Neural progenitor cell (in vitro differentiated cells): ENCODE measurements at regions not wholly inside any gene's neighbourhood (a gene's known extent, or its start where the extent isn't known, plus 50 kb on each side); places are given as distances from the start of the nearest gene placed in this dataset.

Experiments
- DNase-seq: peaks from one replicate; pipeline ENCODE4 v3.0.0-alpha.2; 2016; ENCODE audit warnings: low spot score
- H2AFZ ChIP-seq: fragments of 200-600 bp; sonication (generic); replicated peaks from 2 replicates; pipeline ENCODE4 v1.6.1; 2016; ENCODE audit warnings: antibody characterized with exemption
- H3F3A ChIP-seq: fragments of 200-600 bp; sonication (generic); 2 replicates; pipeline ENCODE4 v1.6.1; 2016; ENCODE audit warnings: antibody characterized with exemption, low read depth
- H3K27ac ChIP-seq: fragments of 200-600 bp; sonication (generic); 2 replicates; pipeline ENCODE4 v1.5.1; 2016; ENCODE audit warnings: mild to moderate bottlenecking
- H3K27me3 ChIP-seq: fragments of 200-600 bp; sonication (generic); 2 replicates; pipeline ENCODE4 v1.6.1; 2016; ENCODE audit warnings: mild to moderate bottlenecking, moderate library complexity
- H3K36me3 ChIP-seq: fragments of 200-600 bp; sonication (generic); 2 replicates; pipeline ENCODE4 v1.5.1; 2016
- H3K4me1 ChIP-seq: fragments of 200-600 bp; sonication (generic); 2 replicates; pipeline ENCODE4 v1.6.1; 2016; ENCODE audit warnings: mixed run types
- H3K4me2 ChIP-seq: fragments of 200-600 bp; sonication (generic); 2 replicates; pipeline ENCODE4 v1.6.1; 2016
- H3K4me3 ChIP-seq: fragments of 200-600 bp; sonication (generic); 2 replicates; pipeline ENCODE4 v1.5.1; 2016
- H3K79me2 ChIP-seq: fragments of 200-600 bp; sonication (generic); 2 replicates; pipeline ENCODE4 v1.6.1; 2016; ENCODE audit warnings: low read depth
- H3K9ac ChIP-seq: fragments of 200-600 bp; sonication (generic); 2 replicates; pipeline ENCODE4 v1.6.1; 2016
- H3K9me3 ChIP-seq: fragments of 200-600 bp; sonication (generic); 2 replicates; pipeline ENCODE4 v1.5.1; 2016; ENCODE audit warnings: low read depth
- H4K20me1 ChIP-seq: fragments of 200-600 bp; sonication (generic); 2 replicates; pipeline ENCODE4 v1.6.1; 2016; ENCODE audit warnings: low read depth
- H3K27ac Mint-ChIP-seq: 3 replicates; pipeline ENCODE4 v1.8.0; 2021; ENCODE audit warnings: mixed read lengths
- H3K27me3 Mint-ChIP-seq: 2 replicates; pipeline ENCODE4 v1.8.0; 2022; ENCODE audit warnings: low read depth, mild to moderate bottlenecking, inconsistent platforms, moderate library complexity, mixed read lengths; ENCODE audit not compliant: insufficient read depth
- H3K36me3 Mint-ChIP-seq: 3 replicates; pipeline ENCODE4 v1.8.0; 2021; ENCODE audit warnings: mixed read lengths
- H3K4me1 Mint-ChIP-seq: 3 replicates; pipeline ENCODE4 v1.8.0; 2021; ENCODE audit warnings: mixed read lengths
- H3K4me3 Mint-ChIP-seq: 3 replicates; pipeline ENCODE4 v1.8.0; 2021; ENCODE audit warnings: mild to moderate bottlenecking, moderate library complexity, mixed read lengths
- H3K9me3 Mint-ChIP-seq: 3 replicates; pipeline ENCODE4 v1.8.0; 2020; ENCODE audit warnings: mixed read lengths
- CTCF ChIP-seq: fragments of 200-600 bp; sonication (generic); IDR thresholded peaks from 2 replicates; pipeline ENCODE4 v1.5.1; 2017; ENCODE audit warnings: antibody characterized with exemption, mild to moderate bottlenecking
- EZH2 ChIP-seq: fragments of 200-600 bp; sonication (generic); IDR thresholded peaks from 2 replicates; pipeline ENCODE4 v1.6.1; 2017; ENCODE audit warnings: antibody characterized with exemption, mild to moderate bottlenecking, moderate library complexity
- EZH2phosphoT487 ChIP-seq: fragments of 200-600 bp; sonication (generic); IDR thresholded peaks from 2 replicates; pipeline ENCODE4 v1.6.1; 2017; ENCODE audit warnings: antibody characterized with exemption

- Histone ChIP-seq H3K36me3 (no peaks in the 10 kb centered on the region), H4K20me1 (no peaks in the 10 kb centered on the region), H3F3A (peaks cover 54% of the 10 kb centered on the region), H3K79me2 (no peaks in the 10 kb centered on the region), H3K4me3 (no peak overlapping the region), H2AFZ (peak overlapping the region; percentile 11), H3K27ac (peak overlapping the region; percentile 8), H3K9ac (no peak overlapping the region), H3K4me1 (peaks cover 76% of the 10 kb centered on the region), H3K27me3 (no peaks in the 10 kb centered on the region), H3K4me2 (peak overlapping the region; percentile 21), H3K9me3 (no peaks in the 10 kb centered on the region)
- Mint-ChIP-seq H3K27me3 (no peaks in the 10 kb centered on the region), H3K4me1 (peaks cover 78% of the 10 kb centered on the region), H3K36me3 (peaks cover 2% of the 10 kb centered on the region), H3K9me3 (no peaks in the 10 kb centered on the region), H3K4me3 (no peak overlapping the region), H3K27ac (no peak overlapping the region)
- TF ChIP-seq CTCF = no peak
- no peak for TF ChIP-seq EZH2
- no peak for TF ChIP-seq EZH2phosphoT487
- no peak for DNase-seq
These were observed 277.7 kb downstream of the NR2F1-AS1 start for GRCh38 chr5:93303291-93303691.

DNA sequence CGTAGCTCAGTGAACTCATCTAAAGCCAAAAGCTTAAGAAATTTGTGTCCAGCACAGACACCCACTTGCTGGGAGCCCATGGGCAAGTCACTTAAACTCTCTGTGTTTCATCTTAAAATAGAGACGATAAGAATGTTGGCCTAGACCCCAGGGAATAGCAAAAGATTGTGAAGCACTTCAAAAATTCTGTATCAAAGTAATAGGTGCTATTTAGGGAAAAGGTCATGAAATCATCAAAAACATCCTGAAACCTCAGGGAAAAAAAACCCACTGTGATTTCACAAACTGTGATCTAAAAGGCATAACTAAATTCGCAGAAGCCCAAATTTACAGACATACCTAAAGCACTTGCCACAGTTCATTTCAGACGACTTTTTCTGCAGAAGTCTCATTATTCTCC, 278.3 kb downstream of the NR2F1-AS1 start:
- Mint-ChIP-seq H3K27ac (peak overlapping the region; percentile 89), H3K9me3 (no peaks in the 10 kb centered on the region), H3K36me3 (peaks cover 2% of the 10 kb centered on the region), H3K4me1 (peaks cover 82% of the 10 kb centered on the region), H3K27me3 (no peaks in the 10 kb centered on the region), H3K4me3 (no peak overlapping the region)
- H3K27ac ChIP-seq = peak overlapping the region; percentile 8
- no peaks in the 10 kb centered on the region for H4K20me1 ChIP-seq
- no peak overlapping the region for H3K9ac ChIP-seq
- no peaks in the 10 kb centered on the region for H3K27me3 ChIP-seq
- H3K4me2 ChIP-seq = peak overlapping the region; percentile 21
- H3K4me1 ChIP-seq = peaks cover 79% of the 10 kb centered on the region
- no peak for DNase-seq
- TF ChIP-seq CTCF (no peak), EZH2 (no peak), EZH2phosphoT487 (no peak)
- peaks cover 54% of the 10 kb centered on the region for H3F3A ChIP-seq
- H3K4me3 ChIP-seq = no peak overlapping the region
- peaks cover under 1% of the 10 kb centered on the region for H3K36me3 ChIP-seq
- H2AFZ ChIP-seq = peak overlapping the region; percentile 11
- no peaks in the 10 kb centered on the region for H3K9me3 ChIP-seq
- no peaks in the 10 kb centered on the region for H3K79me2 ChIP-seq

- Histone ChIP-seq H3K4me2 (peak overlapping the region; percentile 69), H3K4me3 (peak overlapping the region; percentile 23), H3K36me3 (peaks cover 5% of the 10 kb centered on the region), H2AFZ (no peak overlapping the region), H3K4me1 (peaks cover 75% of the 10 kb centered on the region), H3K27ac (peak overlapping the region; percentile 90), H4K20me1 (no peaks in the 10 kb centered on the region), H3K9ac (no peak overlapping the region), H3K79me2 (no peaks in the 10 kb centered on the region), H3K27me3 (no peaks in the 10 kb centered on the region), H3K9me3 (no peaks in the 10 kb centered on the region), H3F3A (peaks cover 54% of the 10 kb centered on the region)
- no peaks in the 10 kb centered on the region for H3K9me3 Mint-ChIP-seq
- no peak for DNase-seq
- H3K36me3 Mint-ChIP-seq = peaks cover 2% of the 10 kb centered on the region
- H3K4me3 Mint-ChIP-seq = peak overlapping the region; percentile 16
- peaks cover 87% of the 10 kb centered on the region for H3K4me1 Mint-ChIP-seq
- no peaks in the 10 kb centered on the region for H3K27me3 Mint-ChIP-seq
- peak overlapping the region; percentile 52 for H3K27ac Mint-ChIP-seq
- TF ChIP-seq CTCF = no peak
- no peak for TF ChIP-seq EZH2
- TF ChIP-seq EZH2phosphoT487 = no peak
These were observed 280.1 kb downstream of the NR2F1-AS1 start for GRCh38 chr5:93300945-93301344.
